ENCODE measurements at regions not wholly inside any gene's neighbourhood (a gene's known extent, or its start where the extent isn't known, plus 50 kb on each side); places are given as distances from the start of the nearest gene placed in this dataset.

- no peak for DNase-seq
- H3K36me3 Mint-ChIP-seq: no peaks in the 10 kb centered on the region
- WGBS (ENCODE audit: insufficient coverage): 83% methylated on average over 2 of the region's 3 CpGs
- Histone ChIP-seq H3K27ac (ENCODE audit: low read depth in 1 of 2, low read length in 2 of 2) (no peak overlapping the region), H4K20me1 (ENCODE audit: insufficient read depth, low read length) (no peaks in the 10 kb centered on the region), H3K79me2 (ENCODE audit: insufficient read depth, low read length) (no peaks in the 10 kb centered on the region), H3K4me1 (ENCODE audit: control insufficient read depth in 1 of 2, insufficient read depth in 2 of 2, low read length in 2 of 2) (no peaks in the 10 kb centered on the region), H2AFZ (ENCODE audit: insufficient read depth, low read depth, low read length, poor library complexity, severe bottlenecking) (no peak overlapping the region), H3K27me3 (ENCODE audit: control insufficient read depth in 2 of 2, insufficient read depth in 2 of 2, low read length in 2 of 2) (no peaks in the 10 kb centered on the region), H3K4me3 (replicated peaks in 1 of 3; ENCODE audit: low read depth in 2 of 3, low read length in 3 of 3) (no peak overlapping the region), H3K4me2 (replicated peaks; ENCODE audit: extremely low read depth, low read length, poor library complexity, severe bottlenecking) (no peak overlapping the region), H3K9ac (ENCODE audit: insufficient read depth, low read length, poor library complexity, severe bottlenecking) (no peak overlapping the region), H3K9me3 (replicated peaks in 1 of 2; ENCODE audit: control insufficient read depth in 1 of 2, insufficient read depth in 1 of 2, low read length in 2 of 2) (no peaks in the 10 kb centered on the region), H3K36me3 (replicated peaks in 1 of 2; ENCODE audit: control insufficient read depth in 1 of 2, insufficient read depth in 2 of 2, low read length in 2 of 2) (no peaks in the 10 kb centered on the region)
- H3K4me3 Mint-ChIP-seq: no peak overlapping the region
- TF ChIP-seq, protein P1, sequence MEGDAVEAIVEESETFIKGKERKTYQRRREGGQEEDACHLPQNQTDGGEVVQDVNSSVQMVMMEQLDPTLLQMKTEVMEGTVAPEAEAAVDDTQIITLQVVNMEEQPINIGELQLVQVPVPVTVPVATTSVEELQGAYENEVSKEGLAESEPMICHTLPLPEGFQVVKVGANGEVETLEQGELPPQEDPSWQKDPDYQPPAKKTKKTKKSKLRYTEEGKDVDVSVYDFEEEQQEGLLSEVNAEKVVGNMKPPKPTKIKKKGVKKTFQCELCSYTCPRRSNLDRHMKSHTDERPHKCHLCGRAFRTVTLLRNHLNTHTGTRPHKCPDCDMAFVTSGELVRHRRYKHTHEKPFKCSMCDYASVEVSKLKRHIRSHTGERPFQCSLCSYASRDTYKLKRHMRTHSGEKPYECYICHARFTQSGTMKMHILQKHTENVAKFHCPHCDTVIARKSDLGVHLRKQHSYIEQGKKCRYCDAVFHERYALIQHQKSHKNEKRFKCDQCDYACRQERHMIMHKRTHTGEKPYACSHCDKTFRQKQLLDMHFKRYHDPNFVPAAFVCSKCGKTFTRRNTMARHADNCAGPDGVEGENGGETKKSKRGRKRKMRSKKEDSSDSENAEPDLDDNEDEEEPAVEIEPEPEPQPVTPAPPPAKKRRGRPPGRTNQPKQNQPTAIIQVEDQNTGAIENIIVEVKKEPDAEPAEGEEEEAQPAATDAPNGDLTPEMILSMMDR (IDR thresholded peaks at IDR 0.05): no peak
- peaks cover under 1% of the 10 kb centered on the region for H3K4me1 Mint-ChIP-seq
- peaks cover 13 to 30% (median 15%) of the 10 kb centered on the region in 3 donors for H3K27me3 Mint-ChIP-seq (ENCODE audit: low read depth in 3 of 3)
- H3K27ac Mint-ChIP-seq: no peak overlapping the region
- H3K9me3 Mint-ChIP-seq: peaks cover 0 to 3% (median 0%) of the 10 kb centered on the region in 7 donors
- intact Hi-C loops (cut with micrococcal nuclease): no loop called here
These were observed 127.8 kb downstream of the CHST1 start for GRCh38 chr11:45537614-45538013.

DNA sequence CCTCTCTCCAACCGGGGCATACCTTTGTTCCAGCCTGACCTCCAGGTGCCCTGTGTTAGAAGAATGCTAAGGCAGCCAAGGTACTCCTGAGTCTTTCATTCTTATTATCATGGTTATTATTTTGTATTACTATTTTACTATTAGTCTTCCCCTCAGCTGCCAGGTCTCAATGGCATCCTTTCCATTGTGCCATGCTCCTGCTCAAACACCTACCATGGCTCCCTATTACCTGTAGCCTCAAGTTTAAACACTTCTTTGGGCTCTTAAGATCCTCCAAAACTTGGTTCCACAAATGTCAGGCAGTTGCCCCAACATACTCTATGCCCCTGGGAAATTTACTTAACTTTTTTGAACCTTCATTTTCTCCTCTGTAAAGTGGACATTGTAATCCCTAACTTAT, 130.4 kb downstream of the CHST1 start:
- no peak overlapping the region for H3K9ac ChIP-seq (ENCODE audit: insufficient read depth, low read length, poor library complexity, severe bottlenecking)
- no peak overlapping the region for H3K27ac ChIP-seq (ENCODE audit: low read depth in 1 of 2, low read length in 2 of 2)
- peaks cover 5% of the 10 kb centered on the region for H3K4me1 Mint-ChIP-seq
- H3K27me3 ChIP-seq (ENCODE audit: control insufficient read depth in 2 of 2, insufficient read depth in 2 of 2, low read length in 2 of 2): no peaks in the 10 kb centered on the region
- H3K4me2 ChIP-seq (replicated peaks; ENCODE audit: extremely low read depth, low read length, poor library complexity, severe bottlenecking): no peak overlapping the region
- H3K9me3 ChIP-seq (replicated peaks in 1 of 2; ENCODE audit: control insufficient read depth in 1 of 2, insufficient read depth in 1 of 2, low read length in 2 of 2): no peaks in the 10 kb centered on the region
- intact Hi-C loops (cut with micrococcal nuclease): no loop called here
- H3K4me1 ChIP-seq (ENCODE audit: control insufficient read depth in 1 of 2, insufficient read depth in 2 of 2, low read length in 2 of 2): no peaks in the 10 kb centered on the region
- H4K20me1 ChIP-seq (ENCODE audit: insufficient read depth, low read length): no peaks in the 10 kb centered on the region
- no peak for DNase-seq
- H3K36me3 Mint-ChIP-seq: no peaks in the 10 kb centered on the region
- no CpG with 5 or more reads among the region's 1 CpG for WGBS (ENCODE audit: insufficient coverage)
- H2AFZ ChIP-seq (ENCODE audit: insufficient read depth, low read depth, low read length, poor library complexity, severe bottlenecking): no peak overlapping the region
- no peak overlapping the region for H3K4me3 ChIP-seq (replicated peaks in 1 of 3; ENCODE audit: low read depth in 2 of 3, low read length in 3 of 3)
- TF ChIP-seq, protein P1 (IDR thresholded peaks at IDR 0.05): no peak
- no peaks in the 10 kb centered on the region for H3K36me3 ChIP-seq (replicated peaks in 1 of 2; ENCODE audit: control insufficient read depth in 1 of 2, insufficient read depth in 2 of 2, low read length in 2 of 2)
- no peak overlapping the region for H3K4me3 Mint-ChIP-seq
- peaks cover 12 to 25% (median 15%) of the 10 kb centered on the region in 3 donors for H3K27me3 Mint-ChIP-seq (ENCODE audit: low read depth in 3 of 3)
- peak overlapping the region in 1 of 7 donors; percentile 51 for H3K27ac Mint-ChIP-seq
- H3K79me2 ChIP-seq (ENCODE audit: insufficient read depth, low read length): no peaks in the 10 kb centered on the region
- H3K9me3 Mint-ChIP-seq: no peaks in the 10 kb centered on the region
